Fibroblast of skin of right biceps (primary cell): ENCODE measurements at regions not wholly inside any gene's neighbourhood (a gene's known extent, or its start where the extent isn't known, plus 50 kb on each side); places are given as distances from the start of the nearest gene placed in this dataset.
"Not testable (repeated sequence)": the region's sequence is repeated elsewhere in the genome, so short reads cannot be mapped to it uniquely, and the experiment has no call there.

Experiments used
- DNase-seq: peaks from one replicate; pipeline ENCODE4 v3.0.0-alpha.2; 2013

GRCh38 chr10:90975096-90975495, 54.2 kb upstream of the ANKRD1 start:
- no peak for DNase-seq

DNA sequence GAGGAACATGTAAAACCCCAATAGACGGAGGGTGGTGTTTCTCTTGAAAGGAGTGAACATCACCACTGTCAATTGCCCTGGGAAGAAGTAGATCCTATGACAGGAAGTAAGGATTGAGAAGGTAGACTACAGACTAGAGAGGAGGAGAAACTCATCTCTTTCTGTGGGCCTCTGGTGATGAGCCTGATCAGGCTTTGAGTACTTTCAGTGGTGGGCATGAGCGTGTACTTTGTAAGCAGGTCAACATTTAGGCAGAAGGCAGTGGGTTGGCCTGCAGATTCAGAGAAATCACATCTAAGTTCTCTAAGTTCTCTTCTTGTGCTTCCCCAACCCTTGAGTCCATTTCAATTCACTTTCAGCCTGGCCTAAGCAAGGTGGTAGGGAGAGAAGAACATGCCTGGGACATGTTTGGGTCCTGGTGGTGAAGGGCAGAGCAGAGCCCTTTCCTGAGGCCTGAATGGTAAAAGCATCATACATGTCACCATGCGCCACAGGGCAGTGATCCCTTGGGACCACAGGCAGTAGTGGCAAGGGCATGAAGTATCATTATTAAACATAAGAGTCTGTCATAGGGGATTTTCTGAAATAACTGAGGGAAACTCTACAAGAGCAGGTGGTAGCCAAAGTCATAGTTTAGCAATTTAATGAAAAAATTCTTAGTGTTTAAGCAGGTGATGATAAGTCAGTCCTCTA, 56.4 kb upstream of the ANKRD1 start:
- DNase-seq, result no peak

- DNase-seq, result no peak
These were observed 57.1 kb upstream of the ANKRD1 start for GRCh38 chr10:90977855-90978486.

DNA sequence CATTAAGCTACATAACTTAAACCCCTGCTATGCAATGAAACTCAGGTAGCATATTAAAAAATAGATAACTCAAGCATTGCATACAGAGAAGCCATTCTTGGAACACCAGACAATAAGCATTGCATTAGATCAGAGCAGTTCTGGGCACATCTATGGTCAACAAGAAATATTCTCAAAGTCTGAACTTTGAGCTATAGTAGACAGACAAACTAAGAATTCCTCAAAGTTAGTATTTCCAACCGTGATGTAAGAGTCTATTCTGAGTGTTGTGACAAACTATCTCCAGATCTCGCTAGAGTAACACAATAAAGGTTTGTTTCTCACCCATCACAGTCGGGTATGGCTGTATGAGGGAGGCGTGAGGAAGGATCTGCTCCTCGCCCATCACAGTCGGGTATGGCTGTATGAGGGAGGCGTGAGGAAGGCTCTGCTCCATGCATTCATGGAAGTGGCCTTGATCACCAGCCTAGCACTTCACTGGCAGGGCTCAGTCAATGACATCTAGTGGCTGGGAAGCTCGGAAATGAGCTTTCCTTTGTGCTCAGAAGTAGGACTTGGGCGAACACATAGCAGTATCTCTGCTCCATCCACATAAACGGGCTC, 61.6 kb upstream of the ANKRD1 start:
- DNase-seq, result no peak

GRCh38 chr10:90983914-90984549, 63.1 kb upstream of the ANKRD1 start:
- DNase-seq, result no peak

DNA sequence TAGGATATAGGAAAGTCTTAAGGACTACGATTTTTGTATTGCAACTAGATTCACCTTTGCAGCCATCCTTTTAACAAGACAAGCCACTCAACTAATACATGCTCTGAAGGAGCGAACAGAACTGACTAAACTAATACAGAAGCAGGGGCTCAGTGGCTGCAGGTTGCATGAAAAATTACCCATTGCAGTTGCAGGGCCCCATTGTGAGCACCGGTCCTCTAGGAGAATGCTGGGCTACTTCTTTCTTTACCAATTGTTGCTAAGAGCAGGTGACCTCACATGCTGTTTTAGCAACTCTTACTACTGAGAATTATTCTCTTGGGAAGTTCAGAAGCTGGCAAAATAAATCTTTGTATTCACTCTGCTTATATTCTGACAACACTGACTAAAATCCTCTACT, 64.0 kb upstream of the ANKRD1 start:
- DNase-seq, result no peak

- no peak for DNase-seq
These were observed 64.5 kb upstream of the ANKRD1 start for GRCh38 chr10:90985321-90985933.

DNA sequence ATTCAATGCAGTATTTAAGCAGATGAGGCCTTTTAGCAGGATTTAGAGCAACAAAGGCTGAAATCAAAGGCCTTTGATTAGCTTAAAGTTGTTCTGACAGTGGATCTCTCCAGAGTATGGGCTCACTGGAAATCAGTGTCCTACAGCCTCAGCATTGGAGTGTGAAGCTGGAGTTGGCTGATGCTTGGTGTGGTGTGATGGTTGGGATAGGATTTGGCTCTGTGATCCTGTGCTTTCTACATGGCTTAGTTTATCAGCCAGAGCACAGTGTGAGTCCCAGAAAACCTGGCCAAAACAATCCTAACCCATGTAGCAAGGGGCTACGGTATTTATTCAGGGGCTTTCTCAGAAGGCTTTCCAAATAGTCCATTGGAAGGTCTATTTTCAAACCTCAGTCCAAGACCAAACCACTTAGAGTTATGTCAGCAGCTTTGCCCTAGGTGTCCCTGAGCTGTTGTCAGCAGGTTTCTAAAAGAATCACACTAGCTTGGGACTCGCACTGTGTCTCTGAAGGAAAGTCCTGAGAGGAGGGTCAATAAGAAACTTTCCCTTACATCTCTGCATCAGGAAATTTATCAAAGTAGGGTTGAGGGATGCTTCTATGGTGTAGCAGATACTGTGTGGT, 65.4 kb upstream of the ANKRD1 start:
- no peak for DNase-seq

GRCh38 chr10:90986870-90987269, 66.0 kb upstream of the ANKRD1 start:
- no peak for DNase-seq

GRCh38 chr10:90987383-90987782, 66.5 kb upstream of the ANKRD1 start:
- no peak for DNase-seq

DNA sequence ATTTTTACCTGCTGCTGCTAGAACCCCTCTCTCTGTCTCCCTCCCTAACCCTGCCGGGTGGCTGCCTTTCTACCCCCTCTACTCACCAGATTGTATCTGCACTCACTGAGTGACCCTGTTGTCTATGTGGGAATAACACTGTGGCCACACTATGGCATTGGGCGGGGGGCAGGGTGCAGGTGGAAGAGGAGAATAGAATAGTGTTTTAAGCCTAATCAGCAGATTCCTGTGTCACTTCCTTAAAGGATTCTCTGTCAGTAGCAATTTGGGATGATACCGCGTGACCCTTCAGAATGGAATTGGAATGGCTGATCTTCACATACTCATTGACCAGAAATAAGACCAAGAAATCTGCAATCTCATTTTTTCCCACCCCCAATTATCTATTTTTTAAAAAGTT, 67.1 kb upstream of the ANKRD1 start:
- no peak for DNase-seq

DNA sequence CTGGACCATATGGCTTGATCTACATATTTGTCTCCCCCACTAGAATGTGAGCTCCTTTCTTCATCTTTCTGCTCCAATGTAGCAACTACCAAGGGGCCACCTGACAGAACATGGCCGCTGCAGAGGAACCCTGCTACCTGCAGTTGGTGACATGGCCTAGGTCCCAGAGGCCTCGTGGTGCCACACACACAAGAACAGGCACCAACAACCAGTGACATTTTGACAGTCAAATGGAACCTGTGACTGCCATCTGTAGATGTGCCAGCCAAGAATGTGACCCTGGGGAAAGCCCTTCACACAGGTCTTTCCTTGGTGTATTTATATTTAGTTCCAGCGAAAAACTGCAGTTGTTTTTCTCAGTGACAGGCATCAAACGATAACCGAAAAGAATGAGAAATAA, 67.9 kb upstream of the ANKRD1 start:
- DNase-seq, result no peak

DNA sequence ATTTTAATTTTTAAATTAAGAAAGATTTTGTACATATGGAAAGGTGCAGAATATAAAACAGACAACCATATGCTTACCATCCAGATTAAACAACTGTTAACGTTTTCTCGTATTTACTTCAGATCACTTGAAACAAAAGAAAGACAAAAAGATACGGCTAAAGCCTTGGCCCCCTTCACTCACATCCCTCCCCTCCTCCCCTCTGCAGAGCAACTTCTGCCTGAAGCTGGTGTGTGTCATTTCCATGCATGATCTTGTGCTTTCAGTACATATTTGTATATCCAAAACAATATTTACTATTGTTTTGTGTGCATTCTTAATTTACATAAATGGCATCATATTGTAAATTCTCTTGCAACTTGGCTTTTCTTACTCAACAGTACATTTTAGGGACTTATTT, 68.5 kb upstream of the ANKRD1 start:
- DNase-seq, result no peak

GRCh38 chr10:90992462-90992861, 71.6 kb upstream of the ANKRD1 start:
- no peak for DNase-seq

GRCh38 chr10:90993340-90993739, 72.5 kb upstream of the ANKRD1 start:
- DNase-seq, result peak; percentile 66

DNA sequence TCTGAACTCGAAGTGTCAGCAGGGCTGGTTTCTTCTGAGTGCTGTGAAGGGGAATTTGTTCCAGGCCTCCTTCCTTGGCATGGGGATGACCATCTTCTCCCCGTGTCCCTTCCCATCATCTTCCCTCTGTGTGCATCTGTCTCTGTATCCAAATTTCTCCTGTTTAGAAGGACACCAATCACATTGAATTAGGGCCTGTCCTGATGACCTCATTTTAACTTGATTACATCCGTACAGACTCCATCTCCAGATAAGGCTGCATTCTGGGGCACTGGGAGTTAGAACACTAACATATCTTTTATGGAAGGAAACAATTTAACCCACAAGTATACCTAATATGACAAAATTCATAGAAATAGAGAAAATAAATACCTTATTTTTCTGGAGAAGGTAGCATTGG, 76.8 kb upstream of the ANKRD1 start:
- no peak for DNase-seq

DNA sequence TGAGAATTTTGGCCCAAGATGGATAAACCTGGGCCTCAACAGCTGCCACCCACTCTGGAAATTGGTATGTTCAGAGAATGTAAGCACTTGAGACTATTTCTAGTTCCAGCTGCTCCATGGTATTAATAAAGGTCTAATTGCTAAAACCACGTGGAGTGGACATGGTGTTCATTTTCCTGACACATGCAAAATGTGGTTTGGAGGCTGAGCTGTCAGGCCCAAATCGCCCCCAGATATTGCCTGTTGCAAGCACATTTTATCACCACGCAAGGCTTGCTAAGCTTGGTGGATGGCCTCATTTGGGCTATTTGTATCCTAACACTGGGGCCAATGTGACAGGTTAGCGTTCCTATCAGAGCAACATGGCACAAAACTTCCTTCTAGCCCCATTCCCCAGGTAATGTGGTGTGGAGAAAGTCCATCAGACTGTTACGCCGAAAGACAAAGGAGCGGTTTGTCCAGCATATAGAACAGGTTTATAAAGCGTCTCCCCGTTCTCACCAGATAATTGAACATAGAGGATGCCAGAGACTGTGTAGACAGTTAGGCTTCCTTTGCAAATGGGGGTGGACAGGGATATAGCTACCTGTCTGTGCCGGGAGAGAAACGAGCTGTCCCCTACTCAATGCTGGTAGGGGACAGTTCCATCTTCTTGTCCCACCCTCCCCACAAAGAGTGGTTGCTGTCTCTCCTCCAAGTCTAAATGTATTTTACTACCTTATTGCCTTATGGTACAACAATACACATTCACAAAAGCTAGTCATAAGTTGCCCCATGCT, 78.0 kb upstream of the ANKRD1 start:
- DNase-seq, result no peak

- no peak for DNase-seq
These were observed 78.8 kb upstream of the ANKRD1 start for GRCh38 chr10:90999512-91000172.

GRCh38 chr10:91000470-91000869, 79.6 kb upstream of the ANKRD1 start:
- DNase-seq, result no peak

DNA sequence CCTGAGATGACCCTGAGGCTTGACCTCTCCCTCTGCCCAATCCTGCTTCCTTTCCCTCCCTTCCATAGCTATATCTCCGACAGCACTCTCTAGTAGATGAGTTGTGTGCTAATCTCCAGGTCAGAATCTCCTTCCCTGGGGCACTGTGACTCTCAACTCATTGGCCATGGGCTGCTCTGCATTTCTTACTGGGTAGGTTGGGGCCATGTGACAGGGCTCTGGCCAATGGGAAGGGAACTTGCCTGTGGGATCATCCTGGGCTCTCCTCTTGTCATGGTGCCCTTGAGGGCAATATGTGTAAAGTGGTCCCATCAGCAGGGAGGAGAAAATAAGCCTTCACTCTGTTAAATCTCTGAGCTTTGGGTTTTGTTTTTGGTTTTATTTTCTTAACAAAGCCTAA, 80.1 kb upstream of the ANKRD1 start:
- DNase-seq, result no peak

DNA sequence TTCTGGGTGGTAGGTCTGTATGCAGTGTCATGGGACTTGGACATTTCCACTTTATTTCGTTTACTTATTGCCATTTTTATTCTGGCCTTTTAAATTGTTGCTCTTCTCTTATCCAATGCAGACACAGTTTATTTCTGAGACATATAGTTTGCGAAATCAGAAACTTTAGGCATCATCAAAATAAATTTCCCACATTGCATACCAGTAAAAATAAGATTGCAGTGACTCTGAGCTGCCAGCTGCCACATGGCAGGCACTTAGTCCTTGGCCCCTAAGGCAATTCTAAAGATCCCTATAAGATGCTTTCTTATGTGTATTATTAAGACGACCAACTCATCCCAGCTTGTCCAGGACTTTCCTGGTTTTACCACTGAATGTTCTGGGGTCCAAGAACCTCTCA, 81.8 kb upstream of the ANKRD1 start:
- DNase-seq, result no peak

DNA sequence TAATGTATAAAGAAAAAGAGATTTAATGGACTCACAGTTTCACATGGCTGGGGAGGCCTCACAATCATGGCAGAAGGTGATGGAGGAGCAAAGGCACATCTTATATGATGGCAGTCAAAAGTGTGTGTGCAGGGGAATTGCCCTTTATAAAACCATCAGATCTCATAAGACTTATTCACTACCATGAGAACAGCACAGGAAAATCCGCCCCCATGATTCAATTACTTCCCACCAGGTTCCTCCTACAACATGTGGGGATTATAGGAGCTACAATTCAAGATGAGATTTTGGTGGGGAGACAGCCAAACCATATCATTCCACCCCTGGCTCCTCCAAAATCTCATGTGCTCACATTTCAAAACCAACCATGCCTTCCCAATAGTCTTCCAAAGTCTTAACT, 82.5 kb upstream of the ANKRD1 start:
- DNase-seq, result not testable (repeated sequence)
